ENCODE measurements at regions not wholly inside any gene's neighbourhood (a gene's known extent, or its start where the extent isn't known, plus 50 kb on each side); places are given as distances from the start of the nearest gene placed in this dataset.

- in situ Hi-C loops (cut with HindIII; ENCODE audit: low pct_ligation_motif_present, low pct_unique_long_range_greater_than_20kb, low sequenced_read_pairs) = no loop called here
- no peak for DNase-seq
Measured at GRCh38 chr2:22890132-22890531, 494.8 kb upstream of the KLHL29 start.

GRCh38 chr2:22893761-22894517, 491.0 kb upstream of the KLHL29 start:
- in situ Hi-C loops (cut with HindIII; ENCODE audit: low pct_ligation_motif_present, low pct_unique_long_range_greater_than_20kb, low sequenced_read_pairs) = no loop called here

GRCh38 chr2:22894761-22895160, 490.2 kb upstream of the KLHL29 start:
- no peak for DNase-seq
- in situ Hi-C loops (cut with HindIII; ENCODE audit: low pct_ligation_motif_present, low pct_unique_long_range_greater_than_20kb, low sequenced_read_pairs) = no loop called here

More at GRCh38 chr2:22893761-22894517, 491.0 kb upstream of the KLHL29 start:
- no peak for DNase-seq

- in situ Hi-C loops (cut with HindIII; ENCODE audit: low pct_ligation_motif_present, low pct_unique_long_range_greater_than_20kb, low sequenced_read_pairs) = no loop called here
- no peak for DNase-seq
Measured at GRCh38 chr2:22897428-22897827, 487.6 kb upstream of the KLHL29 start.

GRCh38 chr2:22900674-22901073, 484.3 kb upstream of the KLHL29 start:
- in situ Hi-C loops (cut with HindIII; ENCODE audit: low pct_ligation_motif_present, low pct_unique_long_range_greater_than_20kb, low sequenced_read_pairs) = no loop called here
- no peak for DNase-seq

GRCh38 chr2:22901471-22902179, 483.4 kb upstream of the KLHL29 start:
- in situ Hi-C loops (cut with HindIII; ENCODE audit: low pct_ligation_motif_present, low pct_unique_long_range_greater_than_20kb, low sequenced_read_pairs) = no loop called here
- no peak for DNase-seq

GRCh38 chr2:22902180-22902550, 482.8 kb upstream of the KLHL29 start:
- DNase-seq = no peak
- in situ Hi-C loops (cut with HindIII; ENCODE audit: low pct_ligation_motif_present, low pct_unique_long_range_greater_than_20kb, low sequenced_read_pairs) = no loop called here

- in situ Hi-C loops (cut with HindIII; ENCODE audit: low pct_ligation_motif_present, low pct_unique_long_range_greater_than_20kb, low sequenced_read_pairs) = no loop called here
- no peak for DNase-seq
Measured at GRCh38 chr2:22902662-22903165, 482.3 kb upstream of the KLHL29 start.

- DNase-seq = no peak
- in situ Hi-C loops (cut with HindIII; ENCODE audit: low pct_ligation_motif_present, low pct_unique_long_range_greater_than_20kb, low sequenced_read_pairs) = no loop called here
Measured at GRCh38 chr2:22903616-22904015, 481.4 kb upstream of the KLHL29 start.

- in situ Hi-C loops (cut with HindIII; ENCODE audit: low pct_ligation_motif_present, low pct_unique_long_range_greater_than_20kb, low sequenced_read_pairs) = no loop called here
- peak; percentile 30 for DNase-seq
Measured at GRCh38 chr2:22904126-22904684, 480.8 kb upstream of the KLHL29 start.

GRCh38 chr2:22907330-22907729, 477.6 kb upstream of the KLHL29 start:
- in situ Hi-C loops (cut with HindIII; ENCODE audit: low pct_ligation_motif_present, low pct_unique_long_range_greater_than_20kb, low sequenced_read_pairs) = no loop called here
- no peak for DNase-seq

GRCh38 chr2:22912398-22912797, 472.6 kb upstream of the KLHL29 start:
- DNase-seq = no peak
- in situ Hi-C loops (cut with HindIII; ENCODE audit: low pct_ligation_motif_present, low pct_unique_long_range_greater_than_20kb, low sequenced_read_pairs) = no loop called here

- no peak for DNase-seq
- in situ Hi-C loops (cut with HindIII; ENCODE audit: low pct_ligation_motif_present, low pct_unique_long_range_greater_than_20kb, low sequenced_read_pairs) = no loop called here
Measured at GRCh38 chr2:22929998-22930397, 455.0 kb upstream of the KLHL29 start.

- DNase-seq = no peak
- in situ Hi-C loops (cut with HindIII; ENCODE audit: low pct_ligation_motif_present, low pct_unique_long_range_greater_than_20kb, low sequenced_read_pairs) = no loop called here
Measured at GRCh38 chr2:22930781-22931180, 454.2 kb upstream of the KLHL29 start.

- in situ Hi-C loops (cut with HindIII; ENCODE audit: low pct_ligation_motif_present, low pct_unique_long_range_greater_than_20kb, low sequenced_read_pairs) = no loop called here
- no peak for DNase-seq
Measured at GRCh38 chr2:22932288-22932687, 452.7 kb upstream of the KLHL29 start.

GRCh38 chr2:22934747-22935146, 450.2 kb upstream of the KLHL29 start:
- DNase-seq = no peak
- in situ Hi-C loops (cut with HindIII; ENCODE audit: low pct_ligation_motif_present, low pct_unique_long_range_greater_than_20kb, low sequenced_read_pairs) = no loop called here

GRCh38 chr2:22942441-22942840, 442.5 kb upstream of the KLHL29 start:
- no peak for DNase-seq
- in situ Hi-C loops (cut with HindIII; ENCODE audit: low pct_ligation_motif_present, low pct_unique_long_range_greater_than_20kb, low sequenced_read_pairs) = no loop called here

GRCh38 chr2:22944143-22944542, 440.8 kb upstream of the KLHL29 start:
- no peak for DNase-seq
- in situ Hi-C loops (cut with HindIII; ENCODE audit: low pct_ligation_motif_present, low pct_unique_long_range_greater_than_20kb, low sequenced_read_pairs) = no loop called here

GRCh38 chr2:22946553-22946952, 438.4 kb upstream of the KLHL29 start:
- no peak for DNase-seq
- in situ Hi-C loops (cut with HindIII; ENCODE audit: low pct_ligation_motif_present, low pct_unique_long_range_greater_than_20kb, low sequenced_read_pairs) = no loop called here

GRCh38 chr2:22947741-22948140, 437.2 kb upstream of the KLHL29 start:
- in situ Hi-C loops (cut with HindIII; ENCODE audit: low pct_ligation_motif_present, low pct_unique_long_range_greater_than_20kb, low sequenced_read_pairs) = no loop called here
- no peak for DNase-seq

Data from ACHN (cell line).